ENCODE measurements at regions not wholly inside any gene's neighbourhood (a gene's known extent, or its start where the extent isn't known, plus 50 kb on each side); places are given as distances from the start of the nearest gene placed in this dataset.

DNA sequence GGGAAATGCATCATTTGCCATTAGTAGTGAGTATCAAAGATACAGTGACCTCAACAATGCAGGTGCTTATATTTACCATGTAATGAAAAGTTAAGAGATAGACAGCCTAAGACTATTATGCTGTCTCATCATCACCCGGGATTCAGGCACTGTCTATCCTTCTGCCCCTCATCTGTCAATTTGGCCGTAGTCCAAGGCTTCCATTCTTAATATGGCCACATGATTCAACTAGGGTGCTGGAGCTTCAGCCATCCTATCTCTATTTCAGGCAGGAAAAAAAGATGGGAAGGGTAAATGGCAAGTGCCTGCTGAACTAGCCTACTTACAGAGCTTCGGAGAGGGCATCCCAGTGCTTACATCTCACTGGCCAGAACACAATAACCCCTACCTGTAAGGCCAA, 196.7 kb upstream of the LNX1 start:
- no peak for TF ChIP-seq POLR2A (IDR thresholded peaks at IDR 0.05; ENCODE audit: low read depth, low read length)
- TF ChIP-seq POLR2AphosphoS5 (IDR thresholded peaks at IDR 0.05; ENCODE audit: low read depth, low read length) = no peak
- TF ChIP-seq TAF1 (IDR thresholded peaks at IDR 0.05; ENCODE audit: low read depth, low read length) = no peak
- TF ChIP-seq SPI1 (IDR thresholded peaks at IDR 0.05; ENCODE audit: low read depth, low read length) = no peak
- no peak for TF ChIP-seq POU2F2 (IDR thresholded peaks at IDR 0.05; ENCODE audit: low read depth, low read length)
- TF ChIP-seq PAX5 (IDR thresholded peaks at IDR 0.05; ENCODE audit: insufficient read depth, low read length, severe bottlenecking) = no peak
